GM21381 (cell line): ENCODE measurements at regions not wholly inside any gene's neighbourhood (a gene's known extent, or its start where the extent isn't known, plus 50 kb on each side); places are given as distances from the start of the nearest gene placed in this dataset.

Source experiments
- ATAC-seq: cut with Tn5 transposase; IDR thresholded peaks from one replicate; pipeline ENCODE4 v1.9.1; 2021; ENCODE audit warnings: mild to moderate bottlenecking, moderate library complexity; ENCODE audit not compliant: unreplicated experiment

DNA sequence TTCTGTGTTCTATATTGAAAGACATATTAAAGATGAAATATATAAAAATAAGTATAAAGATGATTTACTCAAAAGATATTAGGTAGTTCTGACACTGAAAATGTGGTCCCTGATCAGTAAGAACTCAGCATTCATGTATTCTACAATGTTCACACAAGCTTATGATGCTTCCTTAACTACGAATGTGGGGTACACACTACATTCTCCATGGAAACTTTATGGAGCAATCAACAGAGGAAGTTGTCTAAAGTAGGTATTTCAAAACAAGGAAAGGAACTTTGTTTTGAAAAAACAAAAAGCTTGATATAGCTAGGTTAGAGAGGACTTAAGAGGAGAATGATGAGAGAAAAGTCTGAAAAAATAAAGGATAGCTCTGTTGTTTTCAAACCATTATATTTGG is 119.7 kb upstream of the RGS18 start:
- no peak for ATAC-seq

- ATAC-seq, result no peak
Measured at GRCh38 chr1:192045131-192045530, 113.1 kb upstream of the RGS18 start.

DNA sequence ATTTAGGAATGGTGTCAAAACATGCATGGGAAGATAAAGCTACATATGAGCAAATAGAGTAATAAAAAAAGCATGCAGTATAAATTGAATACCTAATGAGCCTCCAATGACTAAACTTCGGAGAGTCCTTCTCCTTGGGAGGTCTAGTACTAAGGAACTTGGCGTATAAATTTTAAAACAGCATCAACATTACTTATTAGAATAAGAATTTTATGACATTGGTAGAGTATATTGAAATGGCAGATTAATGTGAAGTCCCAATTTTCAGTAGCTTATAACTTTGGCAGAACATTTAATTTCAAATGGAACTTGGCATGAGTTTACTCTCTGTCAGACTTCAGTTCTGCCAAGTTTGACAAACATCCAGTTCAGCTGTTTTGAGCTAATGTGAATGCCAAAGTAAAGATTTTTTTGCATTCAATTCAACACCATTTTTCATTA is 104.7 kb upstream of the RGS18 start:
- ATAC-seq, result no peak

- ATAC-seq, result no peak
Measured at GRCh38 chr1:192057766-192058165, 100.5 kb upstream of the RGS18 start.

GRCh38 chr1:192059407-192059806 is 98.9 kb upstream of the RGS18 start:
- ATAC-seq, result no peak

GRCh38 chr1:192061556-192061955 is 96.7 kb upstream of the RGS18 start:
- ATAC-seq, result no peak

GRCh38 chr1:192065087-192065486 is 93.2 kb upstream of the RGS18 start:
- ATAC-seq, result no peak

DNA sequence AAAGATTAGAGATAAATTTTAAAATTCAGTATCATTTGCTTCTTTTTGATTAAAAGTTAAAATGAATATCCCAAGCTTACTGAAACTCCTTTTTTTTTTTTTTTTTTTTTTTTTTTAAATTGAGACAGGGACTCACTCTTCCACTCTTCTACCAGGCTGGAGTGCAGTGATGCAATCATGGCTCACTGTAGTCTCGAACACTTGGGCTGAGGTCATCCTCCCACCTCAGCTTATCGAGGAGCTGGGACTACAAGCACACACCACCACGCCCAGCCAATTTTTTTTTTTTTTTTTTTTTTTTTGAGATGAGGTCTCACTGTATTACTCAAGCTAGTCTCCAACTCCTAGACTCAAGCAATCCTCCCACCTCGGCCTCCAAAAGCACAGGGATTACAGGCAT is 92.1 kb upstream of the RGS18 start:
- ATAC-seq, result no peak

DNA sequence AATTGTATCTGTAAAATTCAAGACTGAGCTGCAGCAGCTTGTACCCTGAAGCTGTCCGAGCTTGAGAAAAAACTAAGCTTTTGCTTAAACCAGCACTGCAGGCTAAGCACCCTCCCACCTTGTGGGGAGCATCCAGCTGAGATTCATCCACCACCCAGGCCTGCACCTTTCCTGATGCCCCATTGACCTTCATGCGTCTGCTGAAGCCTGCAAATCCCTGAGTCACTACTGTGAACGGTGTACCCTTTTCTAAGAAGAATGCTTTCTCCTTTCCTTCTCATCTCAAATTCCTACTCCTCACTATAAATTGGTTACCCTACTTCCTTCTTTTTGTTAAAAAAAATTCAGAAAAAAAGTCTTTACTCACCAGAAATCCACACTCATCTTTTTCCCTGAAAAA is 90.9 kb upstream of the RGS18 start:
- ATAC-seq, result no peak

- ATAC-seq, result no peak
Measured at GRCh38 chr1:192070213-192070612, 88.0 kb upstream of the RGS18 start.

DNA sequence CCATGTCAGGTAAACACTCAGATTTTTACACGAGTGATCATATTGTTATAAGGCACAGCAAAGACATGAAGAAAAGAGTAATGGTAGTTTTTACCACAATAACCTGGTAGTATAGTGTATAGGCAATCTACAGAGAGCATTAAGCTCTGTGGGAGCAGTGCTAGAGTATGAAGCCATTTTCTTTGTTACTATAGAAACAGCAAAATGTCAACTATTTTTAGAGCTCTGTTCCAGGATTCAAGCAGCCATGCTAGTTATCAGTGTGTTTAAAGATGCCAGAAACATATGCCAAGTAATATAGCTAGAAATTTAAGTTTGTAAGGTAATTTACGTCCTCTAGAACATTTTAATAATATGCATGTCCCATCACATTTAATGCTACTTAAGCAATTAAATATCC is 77.6 kb upstream of the RGS18 start:
- ATAC-seq, result no peak

- no peak for ATAC-seq
Measured at GRCh38 chr1:192081359-192081758, 76.9 kb upstream of the RGS18 start.

DNA sequence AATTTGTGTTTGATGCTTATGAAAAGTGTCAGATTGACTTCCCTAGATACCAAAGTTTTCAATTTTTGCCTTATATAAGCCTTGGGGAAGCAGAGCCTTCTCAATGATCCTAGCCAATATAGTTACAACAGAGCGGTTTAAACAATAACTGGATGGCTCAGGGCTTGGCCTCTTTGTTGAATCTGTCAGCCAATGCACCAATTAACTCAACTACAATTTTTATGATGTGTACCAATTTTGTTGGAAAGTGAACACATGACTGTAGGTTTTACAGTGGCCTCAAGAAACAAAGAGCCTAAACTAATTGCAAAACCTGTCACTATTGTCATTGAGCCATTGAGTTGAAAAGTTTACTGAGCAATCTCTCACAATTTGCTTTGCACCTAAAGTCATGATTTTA is 71.6 kb upstream of the RGS18 start:
- ATAC-seq, result no peak

DNA sequence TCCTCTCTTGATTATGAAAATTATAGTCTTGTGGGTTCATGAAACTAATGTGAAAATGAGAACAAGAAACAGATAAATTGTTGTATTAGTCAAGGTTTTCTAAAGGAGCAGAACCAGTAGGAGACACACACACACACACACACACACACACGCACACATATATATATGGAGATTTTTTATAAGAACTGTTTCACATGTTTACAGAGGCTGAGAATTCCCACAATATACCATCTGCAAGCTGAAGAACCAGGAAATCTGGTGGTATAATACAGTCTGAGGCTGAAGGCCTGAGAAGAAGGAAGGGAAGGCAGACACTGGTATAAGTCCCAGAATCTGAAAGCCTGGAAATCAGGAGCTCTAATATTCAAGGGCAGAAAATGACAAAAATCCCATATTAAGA is 70.9 kb upstream of the RGS18 start:
- ATAC-seq, result no peak

DNA sequence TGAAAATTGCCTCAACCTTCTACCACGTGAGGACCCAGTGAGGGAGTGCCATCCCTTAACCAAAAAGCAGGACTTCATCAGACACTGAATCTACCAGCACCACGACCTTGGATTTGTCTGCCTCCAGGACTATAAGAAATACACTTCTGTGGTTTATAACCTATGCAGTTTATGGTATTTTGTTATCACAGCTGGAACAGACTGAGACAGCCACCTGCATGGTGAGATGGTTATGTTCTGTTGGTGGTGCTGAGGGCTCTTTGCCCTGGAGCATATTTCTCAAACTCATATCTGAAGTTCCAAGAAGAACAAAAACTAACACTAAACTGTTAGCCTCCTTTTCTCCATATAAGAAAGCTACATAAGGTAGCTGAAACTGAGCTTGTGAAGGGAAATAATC is 69.8 kb upstream of the RGS18 start:
- ATAC-seq, result no peak

DNA sequence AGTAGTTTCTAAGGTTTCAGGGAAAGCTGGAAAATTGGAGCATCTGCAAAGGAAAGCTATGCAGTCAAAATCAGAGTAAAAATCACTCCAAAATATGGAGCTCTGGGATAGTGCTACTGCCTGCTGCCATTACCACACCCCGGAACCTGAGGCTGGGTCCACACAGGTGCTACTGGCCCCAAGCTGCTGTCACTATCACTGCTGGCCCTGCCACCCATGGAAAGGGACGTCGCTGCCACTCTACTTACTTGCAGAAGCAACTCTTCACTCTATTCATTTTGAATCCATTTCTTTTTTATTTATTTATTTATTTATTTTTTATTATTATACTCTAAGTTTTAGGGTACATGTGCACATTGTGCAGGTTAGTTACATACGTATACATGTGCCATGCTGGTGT is 60.3 kb upstream of the RGS18 start:
- no peak for ATAC-seq

- no peak for ATAC-seq
Measured at GRCh38 chr1:192099328-192099727, 58.9 kb upstream of the RGS18 start.

- ATAC-seq, result no peak
Measured at GRCh38 chr1:192100686-192101468, 57.4 kb upstream of the RGS18 start.

DNA sequence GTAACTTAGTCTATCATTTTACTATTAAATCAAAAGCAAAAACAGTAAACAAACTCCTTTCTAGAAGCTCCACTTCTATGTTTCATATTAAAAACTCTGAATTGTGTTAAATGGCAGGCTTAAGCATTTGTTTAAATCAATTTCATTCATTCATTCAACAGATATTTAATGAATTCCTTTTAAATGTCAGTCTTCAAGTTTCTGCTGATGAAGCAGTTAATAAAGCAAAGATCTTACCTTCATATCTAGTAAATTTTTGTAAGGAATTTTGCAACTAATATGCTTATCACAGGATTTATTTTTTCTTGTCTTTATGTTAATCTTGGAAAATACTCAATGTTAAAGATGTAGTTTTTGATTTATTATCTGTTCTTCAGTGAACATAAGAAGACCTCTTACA is 54.1 kb upstream of the RGS18 start:
- no peak for ATAC-seq

DNA sequence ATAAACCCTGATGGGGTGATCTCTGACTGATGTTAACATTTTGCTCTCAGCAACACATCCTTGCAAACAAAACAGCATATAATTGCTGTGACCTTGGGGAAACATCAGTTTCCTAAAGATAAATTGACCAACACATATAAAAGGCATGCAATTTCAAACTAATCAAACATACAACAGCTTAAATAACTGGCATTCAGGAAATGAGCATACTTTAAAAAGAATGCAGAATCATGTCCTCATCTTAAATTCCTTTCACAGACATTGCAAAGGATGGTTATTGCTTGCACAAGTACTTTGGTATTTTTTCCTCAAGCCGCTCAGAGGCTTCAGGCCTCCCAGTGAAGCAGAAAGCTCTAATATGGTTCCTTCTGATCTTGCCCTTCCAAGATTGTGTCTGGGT is 53.4 kb upstream of the RGS18 start:
- no peak for ATAC-seq

GRCh38 chr1:192108161-192108560 is 50.1 kb upstream of the RGS18 start:
- ATAC-seq, result no peak
